ENCODE measurements at regions not wholly inside any gene's neighbourhood (a gene's known extent, or its start where the extent isn't known, plus 50 kb on each side); places are given as distances from the start of the nearest gene placed in this dataset.
"Not testable (repeated sequence)": the region's sequence is repeated elsewhere in the genome, so short reads cannot be mapped to it uniquely, and the experiment has no call there.

DNA sequence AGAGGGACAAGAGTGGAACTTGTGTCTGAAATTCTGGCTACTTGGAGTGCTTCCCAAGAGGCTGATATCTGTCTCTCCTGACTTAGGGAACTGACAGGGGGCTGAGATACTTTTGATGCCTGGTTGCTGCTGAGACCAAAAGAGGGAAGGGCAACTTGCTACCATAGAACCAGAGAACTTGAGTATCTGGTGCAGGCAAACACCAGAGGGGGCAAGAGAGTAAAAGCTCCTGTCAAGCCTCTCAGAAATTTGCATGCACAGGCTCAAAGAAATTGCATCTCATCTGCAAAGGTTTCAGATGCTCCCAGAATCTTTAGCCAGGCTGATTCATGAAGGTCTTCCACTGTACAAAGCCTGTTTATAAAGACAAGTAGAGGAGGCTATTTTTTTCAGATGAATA is 391.3 kb upstream of the FOXG1 start:
- H3K4me3 ChIP-seq, result no peak overlapping the region
- no peaks in the 10 kb centered on the region for H3K4me1 ChIP-seq
- H3K27ac ChIP-seq, result no peak overlapping the region
- TF ChIP-seq, protein P1, sequence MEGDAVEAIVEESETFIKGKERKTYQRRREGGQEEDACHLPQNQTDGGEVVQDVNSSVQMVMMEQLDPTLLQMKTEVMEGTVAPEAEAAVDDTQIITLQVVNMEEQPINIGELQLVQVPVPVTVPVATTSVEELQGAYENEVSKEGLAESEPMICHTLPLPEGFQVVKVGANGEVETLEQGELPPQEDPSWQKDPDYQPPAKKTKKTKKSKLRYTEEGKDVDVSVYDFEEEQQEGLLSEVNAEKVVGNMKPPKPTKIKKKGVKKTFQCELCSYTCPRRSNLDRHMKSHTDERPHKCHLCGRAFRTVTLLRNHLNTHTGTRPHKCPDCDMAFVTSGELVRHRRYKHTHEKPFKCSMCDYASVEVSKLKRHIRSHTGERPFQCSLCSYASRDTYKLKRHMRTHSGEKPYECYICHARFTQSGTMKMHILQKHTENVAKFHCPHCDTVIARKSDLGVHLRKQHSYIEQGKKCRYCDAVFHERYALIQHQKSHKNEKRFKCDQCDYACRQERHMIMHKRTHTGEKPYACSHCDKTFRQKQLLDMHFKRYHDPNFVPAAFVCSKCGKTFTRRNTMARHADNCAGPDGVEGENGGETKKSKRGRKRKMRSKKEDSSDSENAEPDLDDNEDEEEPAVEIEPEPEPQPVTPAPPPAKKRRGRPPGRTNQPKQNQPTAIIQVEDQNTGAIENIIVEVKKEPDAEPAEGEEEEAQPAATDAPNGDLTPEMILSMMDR (IDR thresholded peaks at IDR 0.05), result no peak
- H3K36me3 ChIP-seq, result no peaks in the 10 kb centered on the region
- no peaks in the 10 kb centered on the region for H3K27me3 ChIP-seq
- H3K9me3 ChIP-seq, result no peaks in the 10 kb centered on the region
- no peak for DNase-seq (ENCODE audit: low spot score)

DNA sequence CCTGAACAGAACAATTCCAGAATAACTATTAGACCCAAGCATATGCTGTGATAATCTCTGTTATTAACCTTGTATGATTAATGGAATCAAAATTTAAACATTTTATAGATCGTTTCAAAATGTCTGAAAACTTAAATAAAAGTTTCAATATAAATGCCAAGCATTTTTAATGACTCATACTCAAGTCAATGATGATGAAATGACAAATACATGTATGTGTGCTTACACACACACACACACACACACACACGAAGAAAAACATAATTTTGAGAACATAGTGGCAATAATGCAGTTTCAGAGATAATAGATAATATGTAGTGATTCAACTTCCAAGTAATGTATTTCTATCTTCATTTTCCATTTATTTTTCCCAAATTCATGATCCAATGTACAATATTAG is 384.9 kb upstream of the FOXG1 start:
- H3K36me3 ChIP-seq, result no peaks in the 10 kb centered on the region
- TF ChIP-seq, protein P1 (IDR thresholded peaks at IDR 0.05), result no peak
- no peak overlapping the region for H3K4me3 ChIP-seq
- H3K27ac ChIP-seq, result no peak overlapping the region
- no peaks in the 10 kb centered on the region for H3K27me3 ChIP-seq
- H3K9me3 ChIP-seq, result no peaks in the 10 kb centered on the region
- DNase-seq (ENCODE audit: low spot score), result no peak
- H3K4me1 ChIP-seq, result no peaks in the 10 kb centered on the region

DNA sequence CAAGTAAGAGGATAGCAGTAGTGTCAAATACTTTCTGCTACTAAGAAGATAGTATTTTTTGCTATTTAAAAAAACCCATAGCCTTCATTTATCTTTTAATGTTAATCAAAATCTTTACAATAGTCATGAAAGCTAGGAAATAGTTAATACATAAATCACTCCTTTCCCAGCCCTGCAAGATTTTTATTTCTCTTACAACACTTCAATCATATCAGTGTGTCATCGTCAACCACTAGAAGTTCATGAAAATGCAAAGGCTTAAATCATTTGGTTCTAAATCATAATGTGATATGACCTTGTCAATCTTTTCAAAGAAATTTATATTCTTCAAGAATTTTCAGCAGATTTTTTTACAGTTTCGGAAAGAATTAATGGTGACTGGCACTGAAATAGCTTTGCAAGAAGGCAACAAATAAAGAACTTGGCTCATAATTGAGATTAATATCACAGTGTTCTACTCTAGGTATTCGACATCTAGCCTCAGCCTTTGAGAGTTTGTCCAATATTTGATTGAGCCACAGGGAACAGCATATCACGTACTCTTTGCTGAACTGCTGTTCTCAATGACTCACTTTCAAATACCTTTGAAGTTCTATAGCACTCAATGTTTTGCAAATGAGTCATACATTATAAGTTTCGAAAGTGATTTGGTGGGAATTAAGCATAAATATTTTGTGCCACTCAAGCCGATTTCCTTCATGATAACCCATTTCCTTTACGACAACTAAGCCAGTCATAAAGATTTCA is 384.0 kb upstream of the FOXG1 start:
- Histone ChIP-seq H3K9me3 (no peaks in the 10 kb centered on the region), H3K27me3 (no peaks in the 10 kb centered on the region), H3K27ac (no peak overlapping the region), H3K36me3 (no peaks in the 10 kb centered on the region), H3K4me1 (no peaks in the 10 kb centered on the region), H3K4me3 (no peak overlapping the region)
- TF ChIP-seq, protein P1 (IDR thresholded peaks at IDR 0.05), result no peak
- no peak for DNase-seq (ENCODE audit: low spot score)

DNA sequence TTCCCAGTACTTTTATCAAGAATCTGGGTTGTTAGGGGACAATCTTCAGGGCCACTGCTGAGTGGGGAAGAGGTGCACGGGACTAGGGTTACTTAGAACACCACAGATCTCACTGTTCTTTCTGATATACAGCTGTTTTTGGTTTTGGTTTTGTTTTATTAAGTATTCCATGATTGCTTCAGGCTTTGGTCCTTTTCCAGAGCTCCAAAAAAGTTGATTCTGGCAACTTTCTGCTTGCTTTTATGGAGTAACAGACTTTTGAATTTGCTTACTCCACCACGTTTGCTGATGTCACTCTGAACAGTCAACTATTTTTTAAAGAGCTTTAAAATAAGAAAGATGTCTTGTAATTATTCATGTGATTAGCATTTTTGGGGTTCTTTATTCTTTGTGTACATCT is 368.1 kb upstream of the FOXG1 start:
- TF ChIP-seq, protein P1 (IDR thresholded peaks at IDR 0.05), result no peak
- Histone ChIP-seq H3K4me3 (no peak overlapping the region), H3K36me3 (no peaks in the 10 kb centered on the region), H3K27me3 (no peaks in the 10 kb centered on the region), H3K27ac (no peak overlapping the region), H3K9me3 (peaks cover 0 to 5% of the 10 kb centered on the region in 2 donors), H3K4me1 (no peaks in the 10 kb centered on the region)
- no peak for DNase-seq (ENCODE audit: low spot score)

DNA sequence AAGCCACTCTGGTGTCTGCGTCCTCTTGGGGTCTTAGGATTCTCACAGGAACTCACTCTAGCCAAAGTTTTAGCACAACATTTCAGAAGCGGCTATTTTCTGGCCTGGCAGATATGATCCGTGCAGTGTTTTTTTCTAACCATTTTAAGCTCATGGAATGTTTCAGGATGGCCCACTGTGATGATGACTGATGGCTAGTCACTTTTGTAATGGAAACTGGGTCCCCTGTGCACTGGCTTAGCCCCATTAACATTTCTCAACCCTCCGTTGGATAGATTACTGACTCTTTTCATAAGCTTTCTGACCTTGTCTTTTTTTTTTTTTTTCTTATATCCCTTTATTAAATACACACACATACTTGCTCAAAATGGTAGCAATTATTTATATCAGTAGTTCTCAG is 364.9 kb upstream of the FOXG1 start:
- H3K4me3 ChIP-seq; H3K9me3 ChIP-seq; H3K36me3 ChIP-seq; DNase-seq (ENCODE audit: low spot score); H3K27ac ChIP-seq; H3K4me1 ChIP-seq; H3K27me3 ChIP-seq: not testable (repeated sequence)

DNA sequence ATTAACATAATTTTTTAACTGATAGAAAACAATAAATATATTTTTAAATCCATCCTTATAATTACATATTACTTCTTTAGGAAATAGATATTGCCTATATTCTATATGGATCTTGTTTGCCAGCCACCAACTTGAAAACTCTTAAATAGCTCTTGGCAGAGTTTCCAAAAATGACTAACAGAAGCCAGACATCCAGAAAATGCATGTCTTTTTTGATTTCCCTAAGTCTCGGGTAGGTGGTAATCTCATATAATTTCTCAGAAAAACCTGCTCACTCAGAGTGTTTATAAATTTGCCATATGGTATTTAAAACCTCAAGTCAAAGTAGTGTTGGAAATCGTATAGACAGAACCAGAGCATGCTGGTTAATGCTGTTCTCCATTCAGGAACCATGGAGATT is 360.4 kb upstream of the FOXG1 start:
- TF ChIP-seq, protein P1 (IDR thresholded peaks at IDR 0.05), result no peak
- Histone ChIP-seq H3K27ac (no peak overlapping the region), H3K4me1 (no peaks in the 10 kb centered on the region)

More for the DNA sequence above, 360.4 kb upstream of the FOXG1 start:
- H3K4me3 ChIP-seq, result no peak overlapping the region
- no peaks in the 10 kb centered on the region for H3K27me3 ChIP-seq
- DNase-seq (ENCODE audit: low spot score), result no peak
- no peaks in the 10 kb centered on the region for H3K36me3 ChIP-seq
- no peaks in the 10 kb centered on the region for H3K9me3 ChIP-seq

Measured in right atrium auricular region (tissue), 2 donors.